GM18870 (cell line): ENCODE measurements at regions not wholly inside any gene's neighbourhood (a gene's known extent, or its start where the extent isn't known, plus 50 kb on each side); places are given as distances from the start of the nearest gene placed in this dataset.
A peak's percentile ranks its signal among the peaks of the same experiment; 100 is the strongest.

Source experiments
- ATAC-seq: cut with Tn5 transposase; IDR thresholded peaks from one replicate; pipeline ENCODE4 v1.9.1; 2021; ENCODE audit warnings: moderate library complexity; ENCODE audit not compliant: unreplicated experiment

DNA sequence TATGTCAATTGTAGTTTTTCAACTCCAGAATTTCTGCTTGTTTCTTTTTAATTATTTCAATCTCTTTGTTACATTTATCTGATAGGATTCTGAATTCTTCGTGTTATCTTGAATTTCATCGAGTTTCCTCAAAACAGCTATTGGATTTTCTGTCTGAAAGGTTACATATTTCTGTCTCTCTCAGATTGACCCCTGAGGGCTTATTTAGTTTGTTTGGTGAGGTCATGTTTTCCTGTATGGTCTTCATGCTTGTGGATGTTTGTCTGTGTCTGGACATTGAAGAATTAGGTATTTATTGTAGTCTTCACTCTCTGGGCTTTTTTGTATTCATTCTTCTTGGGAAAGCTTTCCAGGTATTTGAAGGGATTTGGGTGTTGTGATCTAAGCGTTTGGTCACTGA lies 85.6 kb downstream of the SNAPC1 start:
- no peak for ATAC-seq

DNA sequence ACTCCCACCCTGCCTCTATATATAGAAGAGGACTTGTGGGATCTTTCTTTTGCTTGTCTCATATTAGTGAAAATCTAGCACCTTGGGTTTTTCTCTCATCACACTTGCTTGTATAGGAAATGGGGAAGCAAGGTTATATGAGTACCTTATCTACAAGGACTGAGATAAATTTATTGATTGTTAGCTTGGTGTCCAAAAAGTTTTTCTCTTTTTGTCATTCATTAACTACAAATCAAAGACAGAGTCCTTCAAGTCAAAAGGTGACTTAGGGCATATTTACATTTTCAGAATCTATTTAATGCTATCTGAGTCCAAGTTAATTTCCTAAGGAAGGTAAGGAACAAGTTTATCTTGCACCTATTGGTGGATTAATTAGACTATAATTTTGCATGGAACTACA lies 92.7 kb downstream of the SNAPC1 start:
- no peak for ATAC-seq

DNA sequence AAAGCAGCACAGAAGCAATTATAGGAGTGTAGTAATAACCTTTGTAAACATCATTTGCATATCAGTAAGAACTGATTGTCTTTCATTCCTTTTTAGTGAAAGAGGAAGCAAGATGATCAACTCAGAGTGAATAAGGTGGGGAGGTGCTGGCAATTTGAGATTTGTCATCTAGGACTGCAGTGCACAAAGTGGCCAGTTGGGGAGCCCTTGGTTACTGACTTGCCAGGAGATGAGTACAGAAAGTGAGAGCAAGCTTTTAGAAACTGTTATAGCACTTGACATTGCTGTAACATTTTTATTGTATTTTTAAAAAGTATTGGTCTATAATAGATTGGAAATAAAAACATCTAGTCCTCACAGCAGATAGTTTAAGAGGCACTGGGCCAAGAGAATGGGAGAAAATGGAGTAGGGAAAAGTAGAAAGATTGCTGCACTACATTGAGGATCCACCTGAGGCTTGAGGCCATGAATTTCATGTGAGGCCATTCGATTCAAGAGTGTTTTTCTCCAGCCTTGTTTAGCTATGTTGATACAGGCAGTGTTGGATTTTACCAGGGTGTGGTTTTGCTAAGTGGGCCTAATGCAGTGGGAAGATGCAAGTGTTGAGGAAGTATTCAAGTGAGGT lies 98.2 kb downstream of the SNAPC1 start:
- peak; percentile 97 for ATAC-seq

DNA sequence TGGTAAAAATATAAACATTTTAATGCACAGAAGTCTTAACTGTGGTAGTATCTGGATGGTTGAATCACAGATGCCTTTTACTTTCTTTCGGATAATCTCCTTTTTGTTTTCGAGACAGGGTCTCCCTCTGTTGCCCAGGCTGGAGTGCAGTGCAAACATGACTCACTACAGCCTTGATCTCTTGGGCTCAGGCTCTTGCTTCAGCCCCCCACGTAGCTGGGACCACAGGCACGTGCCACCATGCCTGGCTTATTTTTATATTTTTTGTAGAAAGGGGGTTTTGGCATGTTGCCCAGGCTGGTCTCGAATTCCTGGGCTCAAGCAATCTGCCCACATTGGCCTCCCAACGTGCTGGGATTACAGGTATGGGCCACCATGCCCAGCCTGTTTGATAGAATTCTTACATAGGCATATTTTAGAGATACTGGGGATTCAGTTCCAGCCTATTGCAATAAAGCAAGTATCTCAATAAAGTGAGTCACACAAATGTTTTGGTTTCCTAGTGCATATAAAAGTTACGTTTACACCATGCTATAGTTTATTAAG lies 99.2 kb downstream of the SNAPC1 start:
- ATAC-seq, result no peak

DNA sequence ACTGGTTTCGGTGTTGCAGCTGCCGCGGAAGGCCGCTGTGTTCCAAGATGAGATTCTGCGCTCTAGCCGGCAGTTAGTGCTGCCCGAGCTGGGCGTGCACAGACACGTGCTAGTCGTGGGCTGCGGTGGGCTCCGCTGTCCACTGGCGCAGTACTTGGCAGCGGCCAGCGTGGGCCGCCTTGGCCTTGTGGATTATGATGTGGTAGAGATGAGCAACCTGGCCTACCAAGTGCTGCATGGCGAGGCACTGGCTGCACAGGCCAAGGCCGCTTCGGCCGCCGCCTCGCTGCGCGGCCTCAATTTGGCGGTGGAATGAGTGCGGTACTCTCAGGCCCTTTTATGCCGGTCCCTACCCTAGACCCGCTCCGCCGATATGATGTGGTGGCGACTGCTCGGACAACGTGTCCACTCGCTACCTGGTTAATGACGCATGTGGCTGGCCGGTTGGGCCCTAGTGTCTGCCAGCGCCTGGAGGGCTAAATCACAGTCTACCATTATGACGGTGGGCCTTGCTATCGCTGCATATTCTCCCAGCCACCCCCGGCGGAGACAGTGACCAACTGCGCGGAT lies 102.2 kb downstream of the SNAPC1 start:
- no peak for ATAC-seq

DNA sequence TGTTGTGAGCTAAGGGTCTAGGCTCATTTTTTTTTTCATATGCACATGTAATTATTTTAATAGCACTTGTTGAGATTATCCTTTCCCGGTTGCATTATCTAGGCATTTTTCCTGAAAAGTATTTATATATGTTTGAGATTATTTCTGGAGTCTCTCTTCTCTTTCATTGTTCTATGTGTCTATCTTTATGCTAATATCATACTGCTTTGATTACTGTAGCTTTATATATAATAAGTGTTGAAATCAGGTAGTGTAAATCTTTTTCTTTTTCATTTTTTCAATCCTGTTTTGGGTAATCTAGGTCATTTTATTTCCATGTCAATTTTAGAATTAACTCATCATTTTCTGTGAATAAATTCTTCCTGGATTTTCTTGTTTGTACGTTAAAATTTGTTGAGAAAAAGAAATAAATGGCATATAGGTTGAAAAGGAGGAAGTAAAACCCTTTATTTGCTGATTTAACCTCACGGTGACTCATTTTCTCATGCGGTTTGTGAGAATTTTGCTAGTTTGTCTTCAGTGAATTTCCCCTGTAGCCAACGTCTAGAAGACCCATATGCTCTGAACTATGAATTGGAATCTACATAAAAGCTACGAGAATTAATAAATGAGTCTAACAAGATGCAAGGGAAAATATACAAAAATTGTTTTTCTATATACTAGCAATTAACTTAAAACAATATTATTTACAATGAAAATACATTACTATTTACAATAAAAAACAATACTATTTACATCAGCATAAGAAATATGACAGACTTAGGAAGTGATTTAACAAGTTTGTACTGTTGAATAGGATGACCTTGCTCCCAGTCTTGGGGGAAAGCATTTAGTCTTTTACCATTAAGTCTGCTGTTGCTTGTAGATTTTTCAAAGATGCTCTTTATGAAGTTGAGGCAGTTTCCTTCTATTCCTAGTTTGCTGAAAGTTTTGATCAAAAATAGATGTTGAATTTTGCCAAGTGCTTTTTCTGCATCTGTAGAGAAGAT lies 105.0 kb downstream of the SNAPC1 start:
- peak; percentile 97 for ATAC-seq

DNA sequence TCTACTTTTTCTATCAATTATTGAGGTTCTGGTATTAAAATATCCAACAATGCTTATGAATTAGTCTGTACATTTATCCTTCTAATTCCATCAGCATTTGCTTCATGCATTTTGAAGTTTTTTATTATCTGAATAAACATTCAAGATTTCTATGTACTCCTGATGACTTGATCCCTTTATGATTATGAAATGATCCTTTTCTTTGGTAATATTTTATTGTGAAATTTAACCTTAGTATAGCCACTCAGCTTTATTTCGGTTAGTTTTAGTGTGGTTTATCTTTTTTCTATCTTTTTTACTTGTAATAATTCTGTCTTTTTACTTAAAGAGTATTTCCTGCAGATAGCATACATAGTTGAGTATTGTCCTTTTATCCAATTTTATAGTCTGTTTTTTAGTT lies 106.6 kb downstream of the SNAPC1 start:
- ATAC-seq, result no peak

DNA sequence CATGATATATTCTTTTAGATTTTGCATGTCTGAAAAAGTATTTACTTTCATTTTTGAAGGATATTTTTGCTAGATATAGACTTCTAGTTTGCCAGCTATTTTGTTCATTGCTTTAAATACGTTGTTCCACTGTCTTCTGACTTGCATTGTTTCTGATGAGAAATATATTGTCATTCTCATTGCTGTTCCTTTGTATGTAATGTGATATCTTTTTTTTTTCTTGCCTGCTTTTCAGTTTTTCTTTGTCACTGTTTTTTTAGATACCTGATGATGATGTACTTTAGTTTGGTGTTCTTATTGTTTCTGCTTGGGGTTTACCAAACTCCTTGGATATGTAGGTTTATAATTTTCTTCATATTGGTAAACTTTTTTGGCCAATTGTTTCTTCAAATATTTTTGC lies 107.9 kb downstream of the SNAPC1 start:
- ATAC-seq, result no peak

DNA sequence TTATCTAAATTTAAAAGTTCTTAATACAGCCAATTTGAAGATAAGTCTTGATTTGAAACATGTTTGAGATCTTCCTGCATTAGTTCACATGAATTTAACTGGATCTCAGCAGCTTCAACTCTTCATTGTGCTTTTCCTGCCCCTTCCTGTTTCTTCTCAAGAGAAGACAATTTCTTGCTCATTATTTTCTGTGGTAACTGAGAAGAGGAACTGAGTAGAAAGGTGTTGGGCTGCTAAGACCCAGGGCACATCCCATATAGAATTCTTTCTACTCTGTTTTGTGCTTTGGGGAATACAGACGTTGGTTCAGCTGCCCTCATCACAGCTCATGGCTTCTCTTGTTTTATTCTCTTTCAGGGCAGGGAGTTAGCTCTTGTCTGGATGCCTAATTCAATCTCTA lies 110.2 kb downstream of the SNAPC1 start:
- ATAC-seq, result peak; percentile 95

DNA sequence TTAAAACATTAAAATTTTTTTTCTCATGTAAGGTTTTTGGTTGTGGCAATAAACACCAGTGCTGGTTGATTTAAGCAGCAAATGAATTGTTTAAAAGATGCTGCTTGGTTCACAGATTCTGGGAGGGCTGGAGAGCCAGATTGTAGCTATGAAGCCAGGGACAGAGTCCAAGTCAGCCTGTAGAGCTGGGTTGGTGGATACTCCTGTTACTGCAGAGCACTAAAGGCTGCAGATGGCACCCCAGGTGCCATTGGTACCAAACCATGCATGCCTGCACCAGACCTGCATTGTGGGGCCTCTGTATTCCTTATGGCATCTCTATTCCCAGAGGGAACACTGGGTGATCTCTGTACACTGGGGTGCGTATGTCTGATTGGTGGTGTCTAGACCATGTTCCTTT lies 113.3 kb downstream of the SNAPC1 start:
- ATAC-seq, result no peak

DNA sequence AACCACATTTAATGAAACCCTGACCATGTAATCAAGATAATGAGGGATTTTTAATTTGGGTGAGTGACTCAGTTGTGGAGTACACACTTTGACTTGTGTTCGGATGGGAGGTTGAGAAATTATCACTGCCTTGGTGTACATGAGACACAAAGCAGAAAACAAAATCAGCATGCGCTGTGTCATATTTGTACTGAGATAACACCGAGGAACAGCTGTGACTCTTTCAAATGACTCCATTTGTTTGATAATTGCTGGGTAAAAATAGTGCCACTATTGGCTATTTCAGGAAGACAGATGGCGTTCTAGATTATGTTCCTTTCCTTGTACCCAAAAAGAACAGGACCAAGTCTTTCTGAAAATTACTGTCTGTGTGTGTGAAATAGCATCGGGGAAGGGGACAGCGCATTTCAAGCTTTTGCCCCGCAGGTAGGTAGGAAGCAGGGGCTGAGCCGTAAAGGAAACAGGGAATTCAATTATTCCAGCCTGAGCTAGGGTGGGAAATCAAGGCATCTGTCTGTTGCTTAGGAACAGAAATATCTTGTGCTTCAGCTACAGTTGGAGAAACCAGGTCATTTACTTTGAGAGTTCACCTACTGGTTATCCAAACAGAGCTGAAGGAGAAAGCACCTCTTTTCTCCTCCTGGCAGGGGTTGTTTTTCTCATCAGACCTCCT lies 114.3 kb downstream of the SNAPC1 start:
- no peak for ATAC-seq

DNA sequence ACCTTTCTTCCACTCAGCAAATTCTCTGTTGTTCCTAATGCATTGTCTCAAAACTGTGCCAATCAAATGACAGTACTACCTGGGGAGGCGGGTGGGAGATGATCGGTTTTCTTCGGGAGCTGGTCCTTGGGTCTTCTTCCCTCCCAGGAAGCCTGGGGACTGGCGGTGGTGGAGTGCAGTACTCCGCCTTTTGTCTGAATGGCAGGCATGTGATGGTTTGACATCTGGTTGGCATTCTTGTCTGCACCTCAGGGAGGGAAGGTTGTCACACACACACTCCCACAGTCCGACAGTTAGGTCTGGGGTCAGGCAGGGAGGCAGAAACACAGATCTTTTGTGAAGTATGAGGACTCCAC lies 114.8 kb downstream of the SNAPC1 start:
- no peak for ATAC-seq

DNA sequence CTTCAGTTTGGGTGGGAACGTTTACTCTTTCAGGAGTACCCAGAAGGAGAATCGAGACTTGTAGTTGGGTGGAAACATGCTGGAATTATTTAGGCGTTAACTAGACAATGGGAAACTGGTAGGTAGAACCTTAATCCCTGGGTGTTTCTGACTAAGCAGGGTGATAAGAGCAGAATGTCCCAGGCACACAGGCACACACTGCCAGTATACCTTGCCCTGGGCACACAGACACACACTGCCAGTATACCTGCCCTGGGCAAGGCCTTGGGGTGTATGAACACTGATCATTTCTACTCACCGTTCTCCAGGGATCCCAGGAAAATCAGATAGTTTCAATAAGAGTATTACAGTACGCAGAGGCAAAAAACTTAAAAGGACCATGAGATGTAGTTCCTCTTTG lies 115.5 kb downstream of the SNAPC1 start:
- no peak for ATAC-seq

DNA sequence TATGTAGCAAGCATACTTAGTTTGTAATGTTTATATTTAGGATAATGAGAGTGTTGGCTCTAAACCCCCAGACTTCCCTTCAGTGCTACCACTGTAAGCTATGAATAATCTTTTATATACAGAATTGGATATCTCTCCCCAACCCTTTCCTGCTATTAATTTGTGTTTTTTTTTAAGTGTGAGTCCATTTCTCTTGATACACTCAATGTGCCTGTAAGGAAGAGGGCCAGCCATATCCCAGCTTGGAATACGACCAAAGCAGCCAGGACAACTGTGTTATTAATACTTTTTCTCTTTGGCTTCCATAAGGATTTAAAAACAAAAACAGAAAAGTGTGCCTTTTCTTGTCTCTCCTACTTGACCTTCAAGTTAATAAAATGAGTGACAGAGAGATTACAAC lies 116.7 kb downstream of the SNAPC1 start:
- ATAC-seq, result no peak

DNA sequence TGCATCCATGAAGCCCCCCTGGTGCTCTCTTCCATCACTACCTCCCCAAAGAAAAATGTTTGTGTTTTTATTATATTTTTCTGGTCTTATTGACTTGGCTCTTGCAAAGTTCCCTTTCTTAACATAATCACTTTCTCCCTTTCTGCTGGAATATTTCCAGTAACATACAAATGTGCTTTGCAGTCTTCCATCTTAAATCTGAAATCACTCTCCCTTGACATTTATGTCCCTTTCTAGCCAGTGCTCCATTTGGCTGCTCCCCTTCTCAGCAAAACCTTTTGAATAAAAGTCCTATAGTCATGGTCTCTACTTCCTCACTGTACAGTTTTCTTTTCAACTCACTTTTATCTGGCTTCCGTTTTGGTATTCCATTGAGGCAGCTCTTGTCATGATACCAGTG lies 118.8 kb downstream of the SNAPC1 start:
- no peak for ATAC-seq

DNA sequence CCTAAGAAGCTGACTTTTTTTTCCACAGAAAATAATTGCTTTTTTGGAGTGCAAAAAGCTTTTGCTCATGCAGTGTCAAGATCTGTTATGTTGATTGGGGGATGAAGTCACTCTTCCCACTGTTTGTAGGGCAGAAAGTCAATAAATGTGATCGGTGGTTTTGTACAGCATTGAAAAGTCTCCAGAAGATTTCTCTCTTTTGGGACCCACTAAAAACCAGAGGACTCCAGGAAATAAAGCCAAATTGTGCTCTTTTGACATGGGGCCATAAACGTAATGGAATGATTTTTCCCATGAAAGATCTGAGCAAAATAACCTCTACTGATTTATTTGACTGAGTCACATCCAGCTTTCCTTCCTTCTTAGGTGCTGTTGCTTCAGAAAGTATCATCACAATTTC lies 122.5 kb downstream of the SNAPC1 start:
- no peak for ATAC-seq

DNA sequence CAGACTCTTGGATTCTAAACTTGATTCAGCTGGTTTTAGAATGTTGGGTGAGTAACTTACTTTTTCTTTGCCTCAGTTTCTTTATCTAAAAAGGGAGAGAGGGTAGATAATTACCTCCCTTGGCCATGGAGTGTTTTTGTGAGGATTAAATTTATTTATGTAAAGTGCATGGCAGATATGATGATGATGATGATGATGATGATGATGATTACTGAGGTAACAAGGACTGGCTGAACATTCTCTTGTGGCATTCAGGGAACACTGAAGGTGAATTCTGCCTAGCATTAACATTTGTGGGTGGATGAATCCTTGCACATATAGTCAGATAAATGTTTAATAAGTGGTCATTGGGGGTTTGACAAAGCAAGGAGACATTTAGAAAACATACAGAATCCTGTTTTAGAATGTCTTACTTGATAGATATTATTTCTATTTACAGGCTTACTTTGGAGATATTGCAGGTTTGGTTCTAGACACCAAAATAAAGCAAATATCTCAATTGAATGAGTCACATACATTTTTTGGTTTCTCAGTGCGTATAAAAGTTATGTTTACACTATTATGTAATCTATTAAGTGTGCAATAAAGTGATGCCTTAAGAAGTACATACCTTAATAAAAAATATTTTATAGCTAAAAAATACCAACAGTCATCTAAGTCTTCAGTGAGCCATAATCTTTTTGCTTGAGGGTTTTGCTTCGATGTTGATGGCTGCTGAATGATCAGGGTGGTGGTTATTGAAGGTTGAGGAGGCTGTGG lies 123.2 kb downstream of the SNAPC1 start:
- no peak for ATAC-seq

DNA sequence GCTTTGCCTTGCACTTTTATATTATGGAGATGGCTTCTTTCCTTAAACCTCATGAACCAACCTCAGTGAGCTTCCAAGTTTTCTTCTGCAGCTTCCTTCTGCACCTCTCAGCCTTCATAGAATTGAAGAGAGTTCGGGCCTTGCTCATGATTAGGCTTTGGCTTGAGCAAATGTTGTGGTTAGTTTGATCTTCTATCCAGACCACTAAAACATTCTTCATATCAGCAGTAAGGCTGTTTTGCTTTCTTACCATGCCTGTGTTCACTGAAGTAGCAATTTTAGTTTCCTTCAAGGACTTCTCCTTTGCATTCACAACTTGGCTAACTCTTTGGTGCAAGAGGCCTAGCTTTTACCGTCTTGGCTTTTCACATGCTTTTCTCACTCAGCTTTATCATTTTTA lies 125.4 kb downstream of the SNAPC1 start:
- no peak for ATAC-seq

DNA sequence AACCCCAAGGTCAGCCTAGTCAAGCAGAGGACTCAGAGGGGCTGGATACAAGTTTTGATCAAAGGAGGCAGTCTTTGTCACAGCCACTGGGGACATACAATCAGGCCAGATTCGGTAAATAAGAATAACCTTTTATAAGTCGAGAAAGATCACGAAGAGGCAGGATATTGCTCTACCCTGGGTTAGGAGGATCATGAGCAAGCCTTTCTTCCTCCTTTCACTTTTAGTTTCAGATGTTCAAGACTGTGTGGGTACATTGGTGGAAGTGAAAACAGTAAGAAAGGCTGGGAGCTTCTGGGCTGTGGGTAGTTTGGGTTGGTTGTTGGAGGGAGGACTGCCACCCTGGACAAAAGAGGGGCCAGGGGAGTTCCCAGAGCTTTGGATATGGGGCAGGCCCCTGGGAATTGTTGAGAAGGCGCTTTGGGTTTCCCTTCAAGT lies 127.7 kb downstream of the SNAPC1 start:
- ATAC-seq, result peak; percentile 100

DNA sequence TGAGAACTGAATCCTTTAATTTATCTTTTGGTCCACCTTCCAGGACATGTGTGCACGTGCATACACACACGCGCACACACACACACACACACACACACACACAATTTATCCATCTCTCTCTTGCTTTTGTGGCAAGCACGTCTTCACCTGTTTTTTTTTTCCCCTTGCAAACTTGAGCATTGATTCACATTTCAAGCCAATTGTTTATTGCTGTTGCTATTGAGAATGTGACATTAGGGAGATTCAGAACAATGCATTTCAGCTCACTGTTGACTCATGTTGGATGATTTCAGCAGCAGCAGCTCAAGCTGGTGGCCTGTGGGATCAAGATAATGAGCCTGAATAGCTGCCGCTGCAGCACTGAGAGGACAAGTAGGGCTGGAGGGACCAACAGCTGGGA lies 128.9 kb downstream of the SNAPC1 start:
- no peak for ATAC-seq

DNA sequence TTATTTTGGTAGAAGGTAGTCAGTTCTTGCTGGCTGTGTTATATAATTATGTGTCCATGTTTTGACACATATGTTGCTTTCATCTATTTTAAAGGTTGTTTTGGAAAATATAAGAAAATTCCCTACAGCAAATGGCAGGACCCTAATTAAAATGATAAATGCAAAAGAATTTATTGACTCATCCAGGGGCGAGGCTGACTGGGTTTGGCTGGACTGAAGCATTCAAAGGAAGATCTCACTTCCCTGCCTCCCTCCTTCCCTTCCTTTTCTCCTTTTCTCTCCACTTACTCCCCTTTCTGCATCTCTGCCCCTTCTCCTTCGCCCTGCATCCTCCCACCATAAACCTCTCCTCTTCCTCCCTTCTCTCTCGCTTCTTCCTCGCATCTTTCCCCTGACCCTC lies 129.6 kb downstream of the SNAPC1 start:
- no peak for ATAC-seq
